Ecto neural progenitor cell (in vitro differentiated cells): ENCODE measurements at regions not wholly inside any gene's neighbourhood (a gene's known extent, or its start where the extent isn't known, plus 50 kb on each side); places are given as distances from the start of the nearest gene placed in this dataset.

ENCODE experiments used
- DNase-seq: peaks from one replicate; pipeline ENCODE4 v3.0.0-alpha.2; 2018; ENCODE audit warnings: low spot score

DNA sequence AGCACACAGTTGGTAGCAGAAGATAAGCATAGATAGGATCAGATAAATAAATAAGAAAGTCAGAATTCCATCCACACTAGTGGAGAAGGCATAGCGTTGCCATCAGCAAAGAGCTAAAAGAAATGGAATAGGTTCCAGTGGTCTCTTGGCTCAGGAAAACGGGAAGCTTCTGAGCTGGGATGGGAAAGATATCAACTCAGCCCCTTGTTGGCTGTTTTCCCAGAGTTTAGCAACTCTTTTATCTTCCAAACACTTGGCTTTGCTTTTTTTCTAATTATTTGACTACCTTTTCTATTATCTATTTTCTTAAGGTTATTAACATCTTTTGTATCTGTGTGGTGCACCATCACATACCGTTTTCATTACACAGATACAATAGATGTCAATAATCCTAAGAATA is 445.7 kb upstream of the TRPC7 start:
- no peak for DNase-seq

DNA sequence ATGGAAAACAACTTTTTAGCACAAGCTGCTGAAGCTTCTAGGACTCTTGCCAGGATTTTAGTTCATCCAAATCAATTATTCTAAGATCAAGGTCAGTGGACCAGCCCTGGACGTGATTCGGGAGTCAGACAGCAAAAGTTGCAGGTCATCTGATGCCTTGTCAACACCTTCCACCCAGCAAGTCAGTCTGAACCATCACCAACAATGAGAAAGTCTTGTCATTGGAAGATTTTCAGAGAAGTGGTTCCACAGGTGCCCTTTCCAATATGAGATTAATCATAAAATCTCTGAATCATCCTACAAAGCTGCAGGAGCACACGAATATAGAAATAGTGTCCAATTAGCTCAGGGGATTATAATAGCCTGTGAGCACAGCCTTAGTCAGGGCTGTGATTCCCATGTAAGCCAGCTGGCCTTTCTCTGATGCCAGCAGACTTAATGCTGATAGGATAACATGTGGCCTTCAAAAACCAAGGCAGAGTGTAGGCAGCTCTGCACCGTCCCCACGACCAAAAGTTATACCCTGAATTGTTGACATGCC is 445.0 kb upstream of the TRPC7 start:
- DNase-seq: no peak

DNA sequence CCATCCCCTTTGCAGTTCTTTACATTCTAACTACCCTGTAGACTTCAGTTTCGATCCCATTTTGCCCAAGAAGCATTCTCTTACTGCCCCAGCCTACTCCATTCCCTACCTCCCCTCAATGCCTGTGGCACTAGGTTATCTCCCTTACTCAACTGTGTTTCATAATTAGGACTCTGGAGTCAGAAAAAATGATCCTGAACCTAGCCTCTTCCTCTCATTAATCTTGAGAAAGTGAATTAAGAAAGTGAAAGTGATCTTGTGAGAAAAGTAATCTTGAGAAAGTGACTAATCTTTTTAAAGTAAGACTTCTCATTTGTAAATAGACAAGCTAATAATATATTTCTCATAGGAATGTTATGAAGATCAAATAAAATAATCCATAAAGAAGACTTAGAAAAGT is 444.0 kb upstream of the TRPC7 start:
- no peak for DNase-seq

DNA sequence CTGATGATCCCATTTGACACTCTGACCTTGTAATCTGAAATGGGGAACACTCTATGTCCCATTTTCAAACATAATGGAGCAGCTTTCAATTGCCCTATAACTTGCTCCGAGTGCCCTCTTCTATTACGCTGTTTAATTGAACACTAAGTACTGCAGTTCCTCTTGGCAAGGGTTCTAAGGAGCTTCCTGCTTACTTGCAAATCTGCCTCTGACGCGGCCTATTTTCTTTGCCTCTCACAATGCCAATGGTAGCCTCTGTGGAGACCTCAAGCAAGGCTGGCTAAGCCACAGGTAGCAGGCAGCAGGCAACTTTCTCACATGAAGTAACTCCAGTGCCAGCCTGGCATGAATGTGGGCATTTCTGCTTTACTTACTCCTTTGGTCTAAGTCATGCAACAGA is 443.4 kb upstream of the TRPC7 start:
- no peak for DNase-seq

DNA sequence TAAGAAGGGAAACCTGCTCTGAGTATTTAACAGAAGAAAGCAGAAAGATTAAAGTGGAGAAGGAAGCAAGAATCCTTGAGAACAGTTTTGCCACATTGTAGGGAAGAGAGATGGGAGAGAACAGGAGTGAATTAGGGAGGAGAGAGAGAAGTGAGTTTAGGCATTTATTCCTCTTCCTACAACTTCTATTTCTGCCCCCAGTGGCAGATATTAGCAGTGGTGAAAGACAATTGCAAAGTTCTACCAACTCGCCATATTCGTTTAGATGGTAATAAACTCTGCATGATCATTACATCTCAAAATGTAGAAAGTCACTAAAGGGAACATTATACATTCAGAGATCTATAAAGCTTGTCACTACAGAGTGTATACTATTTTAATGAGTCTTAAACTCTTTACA is 440.1 kb upstream of the TRPC7 start:
- DNase-seq: no peak

DNA sequence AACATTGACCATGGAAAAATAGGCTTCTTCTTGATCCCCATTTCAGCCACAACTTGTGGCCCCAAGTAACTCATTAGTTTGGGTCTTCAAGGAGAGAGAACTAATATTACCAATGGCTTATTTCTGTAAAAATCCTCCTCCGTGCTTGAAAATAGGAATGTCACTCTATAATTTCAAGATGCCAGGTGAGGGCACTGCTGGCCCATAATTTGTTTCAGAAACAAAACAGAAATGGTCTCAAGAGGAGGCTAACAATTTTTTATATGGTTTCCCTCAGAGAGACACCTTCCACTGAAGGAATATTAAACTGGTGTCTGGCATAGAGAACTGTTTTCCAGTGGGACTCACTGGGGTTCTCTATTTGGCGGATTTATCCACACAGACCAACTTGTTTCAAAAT is 437.0 kb upstream of the TRPC7 start:
- DNase-seq: no peak

DNA sequence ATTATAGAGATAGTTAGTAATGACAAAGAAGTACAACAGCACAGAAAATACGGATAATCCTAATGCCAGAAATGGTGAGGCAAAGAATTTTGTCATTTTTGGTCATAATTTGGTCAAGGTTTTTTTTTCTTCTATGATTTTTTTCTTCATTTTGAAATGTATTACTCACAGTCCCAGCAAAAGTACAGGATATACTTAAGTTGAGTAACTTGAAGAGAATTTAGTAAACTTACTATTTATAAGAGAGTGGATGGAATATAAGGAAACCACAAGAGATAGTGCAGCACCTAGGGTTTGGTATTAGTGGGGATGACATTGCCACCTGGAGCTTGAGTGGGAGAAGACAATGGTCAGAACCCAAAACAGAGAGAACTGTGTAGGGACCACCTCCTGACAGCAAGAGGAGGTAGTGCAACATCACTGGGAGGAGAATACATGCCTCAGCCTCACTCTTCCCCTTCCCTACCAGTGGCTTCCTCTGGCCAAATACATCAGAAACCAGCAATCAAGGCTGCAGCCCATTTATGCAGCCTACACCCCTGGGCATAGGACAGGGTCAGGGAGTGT is 434.5 kb upstream of the TRPC7 start:
- DNase-seq: no peak

DNA sequence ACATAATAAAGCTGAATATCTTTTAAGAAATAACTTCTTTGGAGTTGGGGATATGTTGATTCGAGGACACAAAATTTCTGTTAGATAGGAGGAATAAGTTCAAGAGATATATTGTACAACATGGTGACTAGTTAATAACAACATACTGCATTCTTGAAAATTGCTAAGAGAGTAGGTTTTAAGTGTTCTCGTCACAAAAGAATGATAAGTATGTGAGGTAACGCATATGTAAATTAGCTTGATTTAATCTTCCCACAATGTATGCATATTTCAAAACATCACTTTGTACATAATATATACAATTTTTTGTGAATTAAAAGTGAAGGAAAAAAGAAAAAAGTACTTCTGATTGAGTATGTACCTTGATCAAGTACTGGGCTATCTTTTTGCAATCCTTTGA is 428.0 kb upstream of the TRPC7 start:
- DNase-seq: no peak

DNA sequence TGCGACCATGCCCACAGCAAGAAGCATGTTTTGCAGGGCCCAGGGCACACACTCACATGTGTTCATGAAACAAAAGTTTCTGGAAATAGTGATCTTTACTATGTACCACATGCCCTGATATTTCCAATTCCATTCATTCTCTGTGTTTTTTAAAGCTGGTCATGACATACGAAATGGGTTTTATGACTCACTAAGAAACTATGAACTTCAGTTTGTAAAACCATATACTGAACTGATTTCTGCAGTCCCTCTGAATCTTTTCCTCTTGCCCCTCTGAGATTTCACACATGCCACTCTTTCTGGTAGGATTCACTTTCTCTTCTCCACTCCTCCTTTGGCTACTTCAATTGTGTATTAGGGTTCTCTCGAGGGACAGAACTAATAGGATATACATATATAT is 416.1 kb upstream of the TRPC7 start:
- DNase-seq: no peak

DNA sequence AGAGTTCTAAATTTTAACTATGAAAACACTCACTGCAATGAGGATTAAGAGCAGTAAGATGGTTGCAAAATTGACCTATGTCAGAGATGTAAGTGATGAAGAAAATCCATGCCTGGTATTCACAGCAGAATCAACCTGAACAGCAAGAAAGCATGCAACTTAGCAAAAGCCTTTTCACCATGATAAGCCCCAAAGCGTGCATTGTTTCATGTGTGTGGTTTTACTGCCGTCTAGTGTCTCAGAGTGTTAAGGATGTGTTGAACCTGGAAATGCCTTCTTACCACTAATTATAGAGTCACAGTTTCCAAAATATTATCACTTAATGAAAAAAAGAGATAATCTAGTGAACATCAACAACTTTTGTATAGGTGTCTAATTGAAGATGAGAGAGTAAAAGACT is 415.2 kb upstream of the TRPC7 start:
- no peak for DNase-seq

DNA sequence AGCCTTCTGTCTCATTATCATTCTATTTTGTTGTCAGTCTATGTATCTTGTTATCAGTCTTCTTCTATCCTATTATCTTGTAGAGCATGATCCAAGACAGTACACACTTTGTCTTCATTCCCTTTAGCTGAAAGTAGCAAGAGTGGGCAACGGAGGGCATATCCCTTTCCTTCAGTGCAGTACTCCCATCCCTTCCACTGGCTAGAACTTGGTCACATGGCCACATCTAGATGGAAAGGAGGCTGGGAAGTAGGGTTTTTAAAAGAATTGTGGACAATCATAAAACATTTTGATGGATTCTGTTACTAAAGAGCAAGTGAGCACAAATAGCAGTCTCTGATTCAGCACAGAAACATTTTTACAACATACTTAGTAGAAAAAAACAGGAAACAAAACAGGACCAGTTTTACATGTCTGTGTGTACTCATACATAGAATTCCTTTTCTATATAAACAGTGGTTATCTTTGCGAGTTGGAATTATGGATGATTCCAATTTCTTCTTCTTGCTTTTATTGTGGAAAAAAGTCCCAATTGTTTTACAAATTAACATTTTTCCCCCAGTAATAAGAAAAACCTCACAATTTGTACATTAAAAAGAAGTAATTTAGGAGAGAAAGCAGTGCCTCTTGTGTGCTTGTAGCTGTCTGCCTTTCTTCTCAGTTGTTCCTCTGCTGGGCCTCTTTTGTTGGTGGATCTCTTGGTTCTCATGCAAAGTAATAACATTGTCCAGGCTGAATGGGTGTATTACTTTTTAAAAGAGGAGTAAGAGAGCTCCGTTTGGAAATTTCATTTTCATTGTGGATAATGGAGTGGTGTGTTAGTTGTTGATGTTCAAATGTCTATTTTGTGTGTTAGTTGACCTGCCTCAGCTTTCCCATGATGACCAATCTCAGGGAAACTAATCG is 410.9 kb upstream of the TRPC7 start:
- DNase-seq: no peak

DNA sequence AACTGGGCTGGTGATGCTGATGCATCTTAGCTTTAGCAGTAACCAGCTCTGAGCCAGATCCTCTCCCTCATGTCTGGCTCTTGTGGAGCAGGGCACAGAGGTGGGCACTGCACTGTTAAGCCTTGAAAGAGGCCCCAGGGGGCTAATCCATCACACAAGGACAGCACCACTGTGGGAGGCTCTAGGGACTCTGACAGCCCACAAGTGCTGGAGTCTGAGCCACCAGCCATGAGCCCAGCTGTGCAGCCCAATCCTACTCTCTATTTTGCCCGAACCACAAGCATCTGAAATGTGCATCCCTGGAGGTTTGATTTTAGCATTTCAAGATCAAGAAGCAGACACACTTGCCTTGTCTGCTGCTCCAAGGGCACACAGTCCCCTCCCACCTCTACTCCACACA is 407.1 kb upstream of the TRPC7 start:
- DNase-seq: no peak

DNA sequence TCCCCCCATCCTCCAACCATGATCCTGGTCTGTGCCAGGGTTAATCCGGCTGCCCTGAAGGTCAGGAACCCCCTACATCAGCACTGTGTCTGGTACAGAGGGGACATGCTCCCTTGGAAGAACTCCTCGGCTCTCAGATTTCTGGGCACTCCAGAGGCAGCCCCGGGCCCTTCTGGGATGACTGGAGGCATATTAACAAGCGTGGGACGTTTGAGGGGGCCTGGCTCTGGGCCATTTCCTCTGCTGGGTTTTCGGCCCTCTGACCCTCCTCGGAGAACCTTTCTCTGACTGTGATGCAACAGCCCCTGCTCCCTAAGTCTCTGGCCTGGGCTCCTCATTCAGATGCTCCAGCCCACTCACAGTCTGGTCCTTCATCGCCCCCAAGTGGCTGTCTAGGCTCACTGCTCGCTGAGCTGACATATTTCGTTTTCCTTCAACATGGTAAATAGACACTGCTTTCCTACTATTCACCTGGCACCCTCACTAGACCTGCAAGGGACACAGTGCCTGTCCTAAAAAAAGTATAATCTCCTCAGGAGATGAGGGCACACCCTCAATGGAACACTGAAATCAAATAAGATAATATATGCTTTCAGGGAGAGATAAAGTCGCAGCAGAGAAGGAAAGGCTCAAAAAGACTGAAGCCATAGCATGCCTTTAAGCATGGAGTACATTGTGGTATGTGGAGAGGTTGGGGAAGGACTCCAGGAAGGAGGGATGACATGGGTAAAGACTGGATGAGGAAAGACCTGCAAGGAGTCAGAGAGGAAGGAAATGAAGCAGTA is 404.7 kb upstream of the TRPC7 start:
- DNase-seq: peak; percentile 84

DNA sequence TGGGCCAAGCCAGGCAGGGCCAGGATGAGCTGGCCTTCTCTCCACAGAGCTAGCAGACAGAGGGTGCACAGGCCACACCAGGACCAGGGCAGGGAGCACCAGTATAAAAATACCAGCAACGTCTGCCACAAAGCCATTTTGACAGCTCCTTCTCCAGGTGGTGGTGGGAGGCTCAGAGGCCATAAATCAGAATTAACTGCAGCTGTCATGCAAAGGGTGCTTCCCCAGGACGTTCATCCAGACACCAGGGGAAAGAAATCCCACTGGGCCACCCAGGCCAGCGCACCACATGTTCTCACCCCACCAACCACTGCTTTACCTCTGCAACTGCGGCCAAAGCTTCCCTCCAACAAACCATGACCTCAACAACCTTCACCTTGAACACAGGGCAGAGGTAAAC is 403.7 kb upstream of the TRPC7 start:
- DNase-seq: no peak

DNA sequence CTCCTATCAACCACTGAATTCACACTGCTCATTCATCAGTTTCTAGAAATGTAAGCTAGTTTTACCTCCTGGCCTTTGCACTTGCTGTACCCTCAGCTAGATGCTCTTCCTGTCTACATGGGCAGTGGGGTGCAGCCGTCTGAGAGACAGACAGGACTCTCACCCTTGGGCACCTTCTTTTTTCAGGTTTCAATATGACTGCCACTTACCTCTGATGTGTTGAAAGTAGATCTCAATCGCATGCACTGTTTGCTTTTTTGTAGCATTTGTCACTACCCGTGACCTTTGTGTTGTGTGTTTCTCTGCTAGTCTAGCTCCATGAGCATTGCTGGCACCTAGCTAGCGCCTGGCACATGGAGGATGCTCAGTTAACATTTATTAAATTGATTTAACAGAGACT is 403.1 kb upstream of the TRPC7 start:
- DNase-seq: no peak

DNA sequence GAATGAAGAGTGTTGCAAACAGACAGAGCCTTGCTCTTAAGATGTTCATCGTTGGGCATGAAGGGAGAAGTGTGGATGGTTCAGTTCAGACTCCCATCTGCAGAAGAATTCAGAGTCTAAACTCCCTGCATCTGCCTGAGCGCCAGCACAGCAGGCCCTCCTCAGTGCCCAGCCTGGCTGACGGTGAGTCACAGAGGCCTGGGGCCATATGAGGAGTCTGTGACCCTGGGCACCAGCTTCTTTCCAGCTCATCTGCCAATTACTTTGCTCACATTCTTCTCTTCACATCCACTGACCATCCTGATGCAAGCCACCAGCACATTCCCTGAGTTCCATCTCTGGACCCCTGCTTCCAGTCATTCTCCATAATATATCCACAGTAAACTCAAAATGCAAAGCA is 401.1 kb upstream of the TRPC7 start:
- no peak for DNase-seq

DNA sequence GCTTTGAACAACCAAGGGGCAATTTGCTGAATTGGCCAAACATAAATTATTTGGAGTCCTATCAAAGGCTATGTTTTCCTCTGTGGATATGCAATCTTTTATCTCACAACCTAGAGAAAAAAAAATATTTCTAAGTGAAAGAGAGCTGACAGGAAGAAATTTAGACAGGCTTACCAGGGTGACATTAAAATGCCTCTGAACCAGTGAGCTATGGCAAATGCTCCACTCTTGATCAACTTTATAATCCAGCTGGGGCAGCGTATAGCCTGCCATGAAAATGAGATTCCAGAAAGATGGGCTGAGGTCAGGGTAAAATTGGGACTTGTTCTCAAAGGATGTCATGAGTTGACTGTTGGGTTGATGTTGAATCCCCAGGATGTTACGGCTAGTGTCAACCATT is 399.3 kb upstream of the TRPC7 start:
- no peak for DNase-seq

DNA sequence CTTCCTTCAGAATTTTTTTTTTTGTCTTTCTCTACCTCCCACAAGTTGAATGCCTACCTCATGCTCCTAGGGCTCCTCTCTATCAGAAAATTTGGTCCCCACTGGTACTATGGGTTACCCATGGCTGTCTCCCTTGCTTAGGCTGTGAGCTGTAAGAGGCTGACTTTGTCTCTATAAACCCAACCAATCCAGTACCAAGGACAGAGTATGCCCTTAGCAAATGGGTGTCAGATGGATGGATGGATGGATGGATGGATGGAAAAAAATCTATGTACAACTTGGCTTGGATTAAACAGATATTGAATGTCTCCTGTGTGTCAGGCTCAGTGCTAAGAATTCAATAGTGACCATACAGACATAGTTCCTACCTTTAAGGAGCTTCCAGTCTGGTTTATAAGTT is 398.2 kb upstream of the TRPC7 start:
- no peak for DNase-seq

DNA sequence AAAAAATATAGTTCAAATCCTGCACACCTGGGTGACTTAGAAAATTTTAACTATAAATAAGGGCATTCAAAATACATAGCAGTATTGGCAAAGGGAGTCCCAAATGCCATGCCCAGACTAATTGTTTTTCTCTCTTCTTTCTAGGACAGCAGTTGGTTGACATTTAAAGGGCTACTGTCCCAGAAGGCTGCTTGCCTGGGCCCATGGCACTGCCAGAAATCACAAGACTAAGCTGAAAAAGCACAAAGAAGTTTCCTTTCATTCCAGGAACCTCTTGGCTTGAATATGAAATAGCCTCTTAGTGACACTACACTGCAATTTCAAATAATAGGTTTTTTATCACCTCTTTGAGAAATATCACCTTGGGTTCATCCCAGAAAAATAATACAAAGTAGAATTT is 388.9 kb upstream of the TRPC7 start:
- no peak for DNase-seq

DNA sequence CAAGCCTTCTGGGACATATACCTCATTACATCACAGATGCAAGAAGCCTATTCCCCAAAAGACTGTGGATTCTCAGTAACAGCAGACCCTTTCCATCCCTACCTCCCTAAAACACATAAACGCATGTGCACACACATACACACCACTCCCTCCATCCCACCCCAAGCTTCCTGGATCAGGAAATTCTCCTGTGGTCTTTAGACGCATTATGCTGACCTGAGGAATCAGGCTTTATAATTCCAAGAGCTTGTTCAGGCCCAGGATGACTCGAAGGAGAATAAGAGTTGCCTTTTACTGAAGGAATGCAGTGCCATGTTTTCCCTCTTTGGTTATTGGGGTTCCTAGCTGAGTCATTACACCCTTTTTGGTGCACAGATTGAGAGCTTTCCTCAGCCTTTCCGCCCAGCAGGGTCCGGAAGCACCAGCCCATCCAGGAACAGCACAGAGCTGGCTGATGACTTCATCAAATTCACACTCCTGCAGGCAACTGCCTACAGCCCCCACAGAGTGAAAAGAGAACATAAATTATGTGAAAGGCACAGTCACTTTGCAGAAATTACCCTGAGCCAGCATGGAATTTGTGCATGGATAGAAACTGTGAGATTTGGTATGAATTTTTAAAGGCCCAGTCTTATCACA is 385.0 kb upstream of the TRPC7 start:
- DNase-seq: no peak

DNA sequence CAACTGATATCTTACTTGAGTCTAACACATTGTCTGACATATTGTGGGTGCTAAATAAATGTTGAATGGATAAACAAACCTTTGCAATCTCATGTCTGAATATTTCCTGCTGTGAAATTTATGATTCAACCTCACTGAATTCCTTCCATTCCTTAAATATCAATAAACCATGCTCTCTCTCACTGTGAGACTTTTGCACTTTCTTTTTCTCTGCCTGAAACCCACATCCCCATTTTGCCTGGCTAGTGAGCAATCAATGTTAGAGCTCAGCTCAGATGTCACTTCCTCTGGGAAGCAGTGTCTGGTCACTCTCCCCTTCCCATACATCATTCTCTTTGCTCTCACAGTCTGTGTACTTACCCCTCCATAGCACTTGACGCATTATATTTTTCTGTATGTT is 383.7 kb upstream of the TRPC7 start:
- no peak for DNase-seq

DNA sequence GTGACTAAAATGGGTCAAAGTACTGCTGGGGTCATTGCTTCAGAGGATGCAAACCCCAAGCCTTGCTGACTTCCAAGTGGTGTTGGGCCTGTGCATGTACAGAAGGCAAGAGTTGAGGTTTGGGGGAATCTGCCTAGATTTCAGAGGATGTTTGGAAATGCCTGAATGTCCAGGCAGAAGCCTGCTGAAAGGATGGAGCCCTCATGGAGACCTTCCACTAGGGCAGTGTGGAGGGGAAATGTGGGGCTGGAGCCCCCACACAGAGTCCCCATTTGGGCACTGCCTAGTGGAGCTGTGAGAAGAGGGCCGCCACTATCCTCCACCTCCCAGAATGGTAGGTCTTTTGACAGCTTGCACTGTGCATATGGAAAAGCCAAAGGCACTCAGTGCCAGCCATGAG is 377.7 kb upstream of the TRPC7 start:
- DNase-seq: no peak
